ENCODE measurements at regions not wholly inside any gene's neighbourhood (a gene's known extent, or its start where the extent isn't known, plus 50 kb on each side); places are given as distances from the start of the nearest gene placed in this dataset.

DNA sequence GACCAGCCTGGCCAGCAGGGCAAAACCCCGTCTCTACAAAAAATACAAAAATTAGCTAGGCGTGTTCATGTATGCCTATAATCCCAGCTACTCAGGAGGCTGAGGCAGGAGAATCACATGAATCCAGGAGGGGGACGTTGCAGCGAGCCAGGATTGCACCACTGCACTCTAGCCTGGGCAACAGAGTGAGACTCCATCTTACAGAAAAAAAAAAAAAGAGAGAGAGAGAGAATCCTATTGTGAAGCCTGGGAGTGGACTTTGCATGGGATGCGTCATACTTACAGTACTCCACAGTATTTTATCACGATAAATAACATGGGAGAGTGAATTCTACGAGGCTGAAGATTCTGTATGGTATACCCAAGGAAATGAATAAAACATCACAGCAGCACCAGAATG, 139.6 kb downstream of the AASDH start:
- H3K36me3 ChIP-seq (ENCODE audit: control insufficient read depth in 1 of 2, insufficient read depth in 2 of 2, low read length in 2 of 2) = no peaks in the 10 kb centered on the region
- DNase-seq (ENCODE audit: low read depth, low spot score) (no peak), ATAC-seq (no peak)
- no TSS peak for BruUV-seq (replicated peaks)
- ChIA-PET CTCF (interaction anchor here (1.3 kb wide), 1 partner anchor 299 kb away, joined by 4 read pairs; the partner anchor contains the start of gene CEP135), POLR2A (no interaction called here), RAD21 (ENCODE audit: low non-redundant PET in 1 of 2, low total read pairs in 2 of 2, uncharacterized antibody in 2 of 2, unreplicated experiment in 2 of 2) (no interaction called here)
- no peaks in the 10 kb centered on the region for H4K20me1 ChIP-seq (ENCODE audit: insufficient read depth)
- no peak overlapping the region for H3K27ac ChIP-seq (ENCODE audit: low read depth, low read length)
- H3K4me2 ChIP-seq (ENCODE audit: low read length) = no peak overlapping the region
- intact Hi-C loops (cut with micrococcal nuclease) = no loop called here
- no peaks in the 10 kb centered on the region for H3K79me2 ChIP-seq (ENCODE audit: insufficient read depth, low read length)
- H3K9me3 ChIP-seq (ENCODE audit: control insufficient read depth in 1 of 2, insufficient read depth in 1 of 2, low read depth in 1 of 2, low read length in 2 of 2) = no peaks in the 10 kb centered on the region
- no peak overlapping the region for H3K9ac ChIP-seq (ENCODE audit: low read length)
- no peak overlapping the region for H3K4me3 ChIP-seq (replicated peaks in 1 of 2; ENCODE audit: low read depth in 1 of 2, low read length in 2 of 2)
- no peak for TF ChIP-seq POLR2A (IDR thresholded peaks at IDR 0.05; ENCODE audit: borderline replicate concordance, extremely low read depth, insufficient read depth, insufficient read length)
- TF ChIP-seq FOSL1 (IDR thresholded peaks at IDR 0.05; ENCODE audit: low read depth) = no peak
- no peak for TF ChIP-seq CEBPB (IDR thresholded peaks at IDR 0.05; ENCODE audit: low read depth)
- no peak for TF ChIP-seq EZH2 (IDR thresholded peaks at IDR 0.05)
- TF ChIP-seq, protein P1, sequence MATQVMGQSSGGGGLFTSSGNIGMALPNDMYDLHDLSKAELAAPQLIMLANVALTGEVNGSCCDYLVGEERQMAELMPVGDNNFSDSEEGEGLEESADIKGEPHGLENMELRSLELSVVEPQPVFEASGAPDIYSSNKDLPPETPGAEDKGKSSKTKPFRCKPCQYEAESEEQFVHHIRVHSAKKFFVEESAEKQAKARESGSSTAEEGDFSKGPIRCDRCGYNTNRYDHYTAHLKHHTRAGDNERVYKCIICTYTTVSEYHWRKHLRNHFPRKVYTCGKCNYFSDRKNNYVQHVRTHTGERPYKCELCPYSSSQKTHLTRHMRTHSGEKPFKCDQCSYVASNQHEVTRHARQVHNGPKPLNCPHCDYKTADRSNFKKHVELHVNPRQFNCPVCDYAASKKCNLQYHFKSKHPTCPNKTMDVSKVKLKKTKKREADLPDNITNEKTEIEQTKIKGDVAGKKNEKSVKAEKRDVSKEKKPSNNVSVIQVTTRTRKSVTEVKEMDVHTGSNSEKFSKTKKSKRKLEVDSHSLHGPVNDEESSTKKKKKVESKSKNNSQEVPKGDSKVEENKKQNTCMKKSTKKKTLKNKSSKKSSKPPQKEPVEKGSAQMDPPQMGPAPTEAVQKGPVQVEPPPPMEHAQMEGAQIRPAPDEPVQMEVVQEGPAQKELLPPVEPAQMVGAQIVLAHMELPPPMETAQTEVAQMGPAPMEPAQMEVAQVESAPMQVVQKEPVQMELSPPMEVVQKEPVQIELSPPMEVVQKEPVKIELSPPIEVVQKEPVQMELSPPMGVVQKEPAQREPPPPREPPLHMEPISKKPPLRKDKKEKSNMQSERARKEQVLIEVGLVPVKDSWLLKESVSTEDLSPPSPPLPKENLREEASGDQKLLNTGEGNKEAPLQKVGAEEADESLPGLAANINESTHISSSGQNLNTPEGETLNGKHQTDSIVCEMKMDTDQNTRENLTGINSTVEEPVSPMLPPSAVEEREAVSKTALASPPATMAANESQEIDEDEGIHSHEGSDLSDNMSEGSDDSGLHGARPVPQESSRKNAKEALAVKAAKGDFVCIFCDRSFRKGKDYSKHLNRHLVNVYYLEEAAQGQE (IDR thresholded peaks at IDR 0.05; ENCODE audit: low read depth) = no peak
- no peak for TF ChIP-seq SP1 (IDR thresholded peaks at IDR 0.05; ENCODE audit: low read depth)
- no peak for TF ChIP-seq EZH2phosphoT487 (IDR thresholded peaks at IDR 0.05; ENCODE audit: borderline replicate concordance)
- TF ChIP-seq EGR1 (IDR thresholded peaks at IDR 0.05; ENCODE audit: low read depth) = no peak
- TF ChIP-seq RAD21 (IDR thresholded peaks at IDR 0.05; ENCODE audit: low read depth) = no peak
- TF ChIP-seq MAX (IDR thresholded peaks at IDR 0.05) = no peak
- TF ChIP-seq ZFX (IDR thresholded peaks at IDR 0.05) = no peak
- TF ChIP-seq CBX3 (IDR thresholded peaks at IDR 0.05; ENCODE audit: low read depth) = no peak
- no peaks in the 10 kb centered on the region for H3K9me2 ChIP-seq (ENCODE audit: insufficient read depth)
- H3K27me3 ChIP-seq (ENCODE audit: insufficient read depth, low read length) = no peaks in the 10 kb centered on the region
- H3K4me1 ChIP-seq (ENCODE audit: control insufficient read depth in 1 of 2, insufficient read depth in 2 of 2, low read length in 2 of 2) = no peaks in the 10 kb centered on the region
- no peak overlapping the region for H2AFZ ChIP-seq (ENCODE audit: low read depth, low read length, poor library complexity, severe bottlenecking)

All from HCT116 (cell line).